GM12873 (cell line): ENCODE measurements at regions not wholly inside any gene's neighbourhood (a gene's known extent, or its start where the extent isn't known, plus 50 kb on each side); places are given as distances from the start of the nearest gene placed in this dataset.

Source experiments
- TF ChIP-seq, protein P1 (sequence below): IDR thresholded peaks from 2 replicates; pipeline ENCODE4 v1.5.1; 2012; ENCODE audit warnings: low read depth, mild to moderate bottlenecking, moderate library complexity, low read length, control low read depth; ENCODE audit not compliant: insufficient read depth; ENCODE audit errors: missing control alignments

DNA sequence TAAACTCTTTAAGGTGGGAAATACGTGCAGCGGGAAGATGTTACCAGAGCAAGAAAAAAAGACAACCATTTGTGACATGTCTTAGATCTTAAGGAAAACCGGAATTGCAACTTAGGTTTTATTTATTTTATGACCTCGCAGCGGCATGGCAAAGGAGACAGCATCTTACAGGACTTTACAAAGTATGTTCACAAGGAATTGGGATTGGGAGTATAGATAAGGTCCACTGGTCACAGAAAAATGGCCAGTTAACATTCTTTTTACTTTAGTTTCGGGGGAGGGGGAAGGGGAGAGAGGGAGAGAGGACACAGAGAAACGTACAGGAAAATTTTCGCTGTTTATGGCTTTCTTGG is 104.5 kb upstream of the DIAPH3 start:
- TF ChIP-seq, protein P1, sequence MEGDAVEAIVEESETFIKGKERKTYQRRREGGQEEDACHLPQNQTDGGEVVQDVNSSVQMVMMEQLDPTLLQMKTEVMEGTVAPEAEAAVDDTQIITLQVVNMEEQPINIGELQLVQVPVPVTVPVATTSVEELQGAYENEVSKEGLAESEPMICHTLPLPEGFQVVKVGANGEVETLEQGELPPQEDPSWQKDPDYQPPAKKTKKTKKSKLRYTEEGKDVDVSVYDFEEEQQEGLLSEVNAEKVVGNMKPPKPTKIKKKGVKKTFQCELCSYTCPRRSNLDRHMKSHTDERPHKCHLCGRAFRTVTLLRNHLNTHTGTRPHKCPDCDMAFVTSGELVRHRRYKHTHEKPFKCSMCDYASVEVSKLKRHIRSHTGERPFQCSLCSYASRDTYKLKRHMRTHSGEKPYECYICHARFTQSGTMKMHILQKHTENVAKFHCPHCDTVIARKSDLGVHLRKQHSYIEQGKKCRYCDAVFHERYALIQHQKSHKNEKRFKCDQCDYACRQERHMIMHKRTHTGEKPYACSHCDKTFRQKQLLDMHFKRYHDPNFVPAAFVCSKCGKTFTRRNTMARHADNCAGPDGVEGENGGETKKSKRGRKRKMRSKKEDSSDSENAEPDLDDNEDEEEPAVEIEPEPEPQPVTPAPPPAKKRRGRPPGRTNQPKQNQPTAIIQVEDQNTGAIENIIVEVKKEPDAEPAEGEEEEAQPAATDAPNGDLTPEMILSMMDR: no peak

DNA sequence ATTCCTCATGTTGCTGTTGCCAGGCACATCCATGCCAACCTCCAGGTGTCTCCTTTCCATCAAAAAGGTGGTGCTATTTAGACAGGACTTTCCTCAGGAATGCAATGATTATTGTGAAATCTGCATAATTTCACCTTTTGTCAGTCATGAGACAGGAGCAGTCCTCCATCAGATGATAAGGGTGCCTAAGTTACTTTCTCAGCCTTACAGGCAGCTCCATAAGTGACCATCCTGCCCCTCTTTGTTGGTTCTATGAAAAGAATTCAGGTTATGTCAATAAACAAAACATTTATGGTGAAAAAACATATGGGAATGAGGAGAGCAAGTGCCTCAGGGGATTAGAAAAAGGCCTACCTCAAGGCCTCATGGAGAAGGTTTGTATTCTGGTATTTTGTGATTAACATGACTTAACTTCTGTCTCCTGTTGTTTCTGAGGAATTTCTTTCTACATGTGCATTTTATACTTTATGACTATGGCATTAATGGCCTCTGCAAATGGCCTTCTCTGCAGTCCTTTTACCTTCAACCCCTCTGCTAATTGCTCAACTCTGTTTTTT is 110.3 kb upstream of the DIAPH3 start:
- TF ChIP-seq, protein P1: no peak

DNA sequence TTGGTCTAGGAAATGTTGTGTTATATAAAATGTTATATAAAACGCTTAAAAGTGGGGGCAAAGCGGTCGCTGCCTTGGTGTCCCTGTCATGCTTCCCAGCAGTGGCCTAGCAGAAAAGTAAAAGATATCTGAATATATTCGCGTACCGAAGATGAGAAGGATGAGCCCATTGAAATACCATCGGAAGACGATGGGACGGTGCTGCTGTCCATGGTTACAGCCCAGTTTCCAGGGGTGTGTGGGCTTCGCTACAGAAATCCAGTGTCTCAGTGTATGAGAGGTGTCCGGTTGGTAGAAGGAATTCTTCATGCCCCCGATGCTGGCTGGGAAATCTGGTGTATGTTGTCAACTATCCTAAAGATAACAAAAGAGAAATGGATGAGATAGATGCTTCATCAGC is 110.9 kb upstream of the DIAPH3 start:
- TF ChIP-seq, protein P1: no peak

DNA sequence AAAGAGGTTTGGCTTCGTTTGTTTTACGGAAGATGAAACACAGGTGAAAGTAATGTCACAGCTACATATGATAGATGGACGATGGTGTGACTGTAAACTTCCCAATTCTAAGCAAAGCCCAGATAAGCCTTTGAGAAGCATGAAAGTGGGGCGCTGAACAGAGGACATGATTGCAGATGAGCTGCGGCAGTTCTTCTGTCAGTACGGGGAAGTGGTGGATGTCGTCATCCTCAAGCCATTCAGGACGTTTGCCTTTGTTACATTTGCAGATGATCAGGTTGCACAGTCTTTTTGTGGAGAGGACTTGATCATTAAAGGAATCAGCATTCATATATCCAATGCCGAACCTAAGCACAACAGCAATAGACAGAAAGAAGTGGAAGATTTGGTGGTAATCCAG is 111.5 kb upstream of the DIAPH3 start:
- TF ChIP-seq, protein P1: no peak

DNA sequence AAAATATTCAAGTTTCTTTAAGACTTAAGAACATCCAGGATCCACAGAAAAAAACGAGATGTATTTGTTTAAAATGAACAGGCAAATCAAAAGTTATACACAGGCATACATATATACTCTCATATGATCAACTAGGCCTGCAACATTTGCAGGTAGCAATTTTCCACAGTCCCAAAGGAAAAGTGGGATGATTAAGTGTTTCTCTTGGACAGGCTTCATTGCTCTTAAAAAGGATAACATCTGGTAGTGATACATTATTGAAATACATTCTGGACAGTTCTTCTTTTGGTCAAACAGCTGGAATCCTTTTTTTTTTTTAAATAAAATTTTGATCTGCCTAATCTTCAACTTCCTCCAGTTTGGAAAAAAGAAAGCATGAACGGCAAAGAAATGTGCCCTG is 114.8 kb upstream of the TDRD3 start:
- TF ChIP-seq, protein P1: no peak

DNA sequence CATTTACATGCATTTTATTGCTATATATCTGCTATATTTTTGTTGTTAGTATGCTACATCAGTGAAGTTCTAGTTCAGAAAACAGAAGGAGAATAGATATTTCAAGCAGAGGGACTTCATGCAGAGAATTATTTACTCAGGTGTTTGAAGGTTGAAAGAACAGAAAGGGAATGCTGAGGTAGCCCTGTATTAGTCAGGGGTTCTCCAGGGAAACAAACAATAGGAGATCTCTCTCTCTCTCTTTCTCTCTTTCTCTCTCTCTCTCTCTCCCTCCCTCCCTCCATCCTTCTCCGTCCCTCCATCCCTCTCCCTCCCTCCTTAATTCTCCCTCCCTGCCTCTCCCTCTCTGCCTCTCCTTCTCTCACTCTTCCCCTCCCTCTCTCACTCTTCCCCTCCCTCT is 114.3 kb upstream of the TDRD3 start:
- TF ChIP-seq, protein P1: no peak

DNA sequence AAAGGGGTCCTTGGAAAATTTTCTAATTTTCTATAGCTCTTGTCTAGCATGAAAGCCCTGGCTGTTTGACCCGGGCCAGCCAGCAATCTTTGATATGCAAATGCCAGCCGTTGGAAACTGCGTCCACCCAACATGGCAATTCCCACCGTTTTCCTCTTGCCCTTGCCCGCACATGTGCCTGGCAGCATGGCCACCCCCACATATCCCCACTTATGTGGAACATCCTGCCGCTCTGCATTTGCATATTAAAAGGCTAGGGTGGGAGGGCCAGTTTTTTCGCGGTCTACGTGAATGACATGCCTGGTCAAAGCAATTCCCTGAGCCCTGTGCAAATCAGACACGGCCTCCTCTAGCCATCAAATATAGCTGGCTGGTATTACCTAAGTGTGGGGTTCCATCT is 110.3 kb upstream of the TDRD3 start:
- TF ChIP-seq, protein P1: no peak
